ES-I3 (cell line): ENCODE measurements at regions not wholly inside any gene's neighbourhood (a gene's known extent, or its start where the extent isn't known, plus 50 kb on each side); places are given as distances from the start of the nearest gene placed in this dataset.

ENCODE experiments used
- H3K36me3 ChIP-seq: 2 replicates; pipeline ENCODE4 v1.6.1; 2013; ENCODE audit warnings: mild to moderate bottlenecking, low read length, control low read depth, moderate library complexity; ENCODE audit not compliant: insufficient read depth
- H3K4me1 ChIP-seq: 2 replicates; pipeline ENCODE4 v1.6.1; 2013; ENCODE audit warnings: mild to moderate bottlenecking, control low read depth, low read length; ENCODE audit not compliant: insufficient read depth
- H3K9ac ChIP-seq: 2 replicates; pipeline ENCODE4 v1.6.1; 2013; ENCODE audit warnings: low read depth, mild to moderate bottlenecking, low read length, moderate library complexity
- H3K9me3 ChIP-seq: 2 replicates; pipeline ENCODE4 v1.6.1; 2013; ENCODE audit warnings: mild to moderate bottlenecking, low read length, moderate library complexity; ENCODE audit not compliant: control insufficient read depth, insufficient read depth

GRCh38 chr5:3542769-3543168, 52.9 kb upstream of the IRX1 start:
- H3K9me3 ChIP-seq, result no peaks in the 10 kb centered on the region
- no peaks in the 10 kb centered on the region for H3K36me3 ChIP-seq
- no peak overlapping the region for H3K9ac ChIP-seq
- H3K4me1 ChIP-seq, result no peaks in the 10 kb centered on the region

DNA sequence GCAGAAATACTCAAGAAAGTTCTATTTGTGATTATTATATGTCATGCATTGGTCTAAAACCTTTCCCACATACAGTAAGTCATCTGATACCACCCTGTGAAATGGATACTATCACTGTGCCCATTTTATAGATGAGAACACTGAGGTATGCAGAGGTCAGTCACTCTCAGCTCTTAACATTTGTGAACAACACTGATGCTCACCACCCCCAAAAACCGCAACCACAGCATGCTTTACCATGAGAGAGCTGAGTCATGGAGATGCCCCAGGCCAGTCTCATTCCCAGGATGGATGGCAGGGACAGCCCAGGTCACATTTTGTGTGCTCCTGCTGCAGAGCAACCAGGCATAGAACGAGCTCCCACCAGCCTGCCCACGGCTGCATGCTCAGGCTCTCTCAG, 53.5 kb upstream of the IRX1 start:
- no peaks in the 10 kb centered on the region for H3K4me1 ChIP-seq
- no peak overlapping the region for H3K9ac ChIP-seq
- H3K9me3 ChIP-seq, result no peaks in the 10 kb centered on the region
- no peaks in the 10 kb centered on the region for H3K36me3 ChIP-seq

- Histone ChIP-seq H3K9me3 (no peaks in the 10 kb centered on the region), H3K36me3 (no peaks in the 10 kb centered on the region), H3K9ac (no peak overlapping the region), H3K4me1 (no peaks in the 10 kb centered on the region)
Measured at GRCh38 chr5:3538886-3539285, 56.7 kb upstream of the IRX1 start.

GRCh38 chr5:3537942-3538341, 57.7 kb upstream of the IRX1 start:
- no peaks in the 10 kb centered on the region for H3K4me1 ChIP-seq
- H3K9ac ChIP-seq, result no peak overlapping the region
- H3K9me3 ChIP-seq, result no peaks in the 10 kb centered on the region
- no peaks in the 10 kb centered on the region for H3K36me3 ChIP-seq

GRCh38 chr5:3535414-3536211, 60.0 kb upstream of the IRX1 start:
- peaks cover 8% of the 10 kb centered on the region; the same call in 1 of the 2 replicates for H3K4me1 ChIP-seq
- no peaks in the 10 kb centered on the region for H3K36me3 ChIP-seq
- H3K9me3 ChIP-seq, result no peaks in the 10 kb centered on the region
- H3K9ac ChIP-seq, result no peak overlapping the region

DNA sequence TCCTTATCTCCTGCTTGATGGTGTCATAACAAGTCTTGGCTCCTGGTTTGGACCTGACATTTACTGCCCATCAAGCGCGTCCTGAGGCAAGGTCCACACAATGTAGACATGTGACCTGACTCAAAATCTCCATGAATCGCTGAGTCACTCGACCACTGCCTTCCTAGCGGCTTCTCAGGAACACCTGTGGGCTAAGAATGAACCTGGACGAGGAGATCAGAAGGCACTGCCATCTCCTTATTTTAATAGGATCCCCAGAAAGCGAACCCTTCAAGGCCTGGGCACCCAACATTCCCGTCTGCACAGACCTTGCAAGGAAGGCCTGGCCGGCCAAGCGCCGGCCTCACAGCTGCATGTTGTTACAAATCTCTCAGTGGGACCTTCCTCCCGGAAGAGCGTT, 60.6 kb upstream of the IRX1 start:
- Histone ChIP-seq H3K9me3 (no peaks in the 10 kb centered on the region), H3K4me1 (peaks cover 14% of the 10 kb centered on the region), H3K36me3 (no peaks in the 10 kb centered on the region), H3K9ac (no peak overlapping the region)

- no peak overlapping the region for H3K9ac ChIP-seq
- H3K36me3 ChIP-seq, result no peaks in the 10 kb centered on the region
- H3K9me3 ChIP-seq, result no peaks in the 10 kb centered on the region
- H3K4me1 ChIP-seq, result peaks cover 14% of the 10 kb centered on the region
Measured at GRCh38 chr5:3531320-3531986, 64.2 kb upstream of the IRX1 start.

- H3K36me3 ChIP-seq, result no peaks in the 10 kb centered on the region
- H3K9ac ChIP-seq, result no peak overlapping the region
- H3K9me3 ChIP-seq, result no peaks in the 10 kb centered on the region
Measured at GRCh38 chr5:3530251-3530650, 65.4 kb upstream of the IRX1 start.

DNA sequence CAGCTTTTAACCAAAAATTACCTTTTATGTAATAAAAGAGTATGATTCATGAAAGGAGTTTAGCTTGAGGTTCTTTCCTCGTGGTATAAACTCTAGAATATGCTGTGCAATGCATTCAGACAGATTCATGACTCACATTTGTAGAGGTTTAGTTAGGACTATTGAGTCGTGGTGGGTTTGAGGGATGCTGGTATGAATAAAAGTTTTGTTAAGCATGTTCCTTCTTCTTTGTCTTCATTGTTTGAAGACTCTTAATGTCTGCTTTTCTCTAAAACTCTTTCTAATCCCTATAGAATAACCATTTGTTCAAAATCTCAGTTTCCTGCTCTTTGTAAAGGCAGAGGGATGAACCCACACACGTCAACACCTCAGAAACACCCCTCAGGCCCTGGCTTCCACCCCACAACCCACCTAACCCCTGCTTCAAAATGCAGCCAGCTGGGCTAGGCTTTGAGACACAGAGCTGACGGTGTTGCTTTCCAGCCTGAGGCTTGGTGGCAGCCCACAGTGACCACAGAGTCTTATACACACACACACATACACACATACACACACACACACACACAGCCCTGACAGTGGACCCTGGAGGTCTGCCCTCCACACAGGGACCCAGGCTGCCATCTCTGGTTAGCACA, 69.0 kb upstream of the IRX1 start:
- Histone ChIP-seq H3K9me3 (no peaks in the 10 kb centered on the region), H3K36me3 (no peaks in the 10 kb centered on the region), H3K9ac (no peak overlapping the region), H3K4me1 (peaks cover 8% of the 10 kb centered on the region)

More at GRCh38 chr5:3530251-3530650, 65.4 kb upstream of the IRX1 start:
- peaks cover 14% of the 10 kb centered on the region for H3K4me1 ChIP-seq

DNA sequence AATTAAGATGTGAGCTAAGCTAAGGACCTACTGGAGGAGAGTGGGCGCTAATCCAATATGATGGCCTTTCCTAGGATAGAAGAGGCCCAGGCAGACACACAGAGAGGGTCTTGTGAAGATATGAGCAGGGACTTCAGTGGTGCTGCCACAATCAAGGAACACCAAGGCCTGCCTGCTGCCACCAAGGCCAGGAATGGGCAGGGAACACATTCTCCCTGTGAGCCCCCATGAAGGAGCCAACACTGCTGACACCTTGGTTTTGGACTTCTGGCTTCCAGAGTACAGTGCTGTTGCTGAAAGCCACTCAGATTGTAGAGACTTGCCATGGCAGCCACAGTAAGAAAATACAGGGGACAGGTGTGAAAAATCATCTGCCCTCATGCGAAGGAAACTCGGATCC, 73.1 kb upstream of the IRX1 start:
- Histone ChIP-seq H3K9ac (no peak overlapping the region), H3K9me3 (no peaks in the 10 kb centered on the region), H3K36me3 (no peaks in the 10 kb centered on the region), H3K4me1 (no peaks in the 10 kb centered on the region)

GRCh38 chr5:3518576-3518975, 77.1 kb upstream of the IRX1 start:
- H3K4me1 ChIP-seq, result 0 out of 2 replicates have a peak, but pooled peaks cover 3% of the 10 kb centered on the region
- no peak overlapping the region for H3K9ac ChIP-seq
- H3K36me3 ChIP-seq, result no peaks in the 10 kb centered on the region
- no peaks in the 10 kb centered on the region for H3K9me3 ChIP-seq

DNA sequence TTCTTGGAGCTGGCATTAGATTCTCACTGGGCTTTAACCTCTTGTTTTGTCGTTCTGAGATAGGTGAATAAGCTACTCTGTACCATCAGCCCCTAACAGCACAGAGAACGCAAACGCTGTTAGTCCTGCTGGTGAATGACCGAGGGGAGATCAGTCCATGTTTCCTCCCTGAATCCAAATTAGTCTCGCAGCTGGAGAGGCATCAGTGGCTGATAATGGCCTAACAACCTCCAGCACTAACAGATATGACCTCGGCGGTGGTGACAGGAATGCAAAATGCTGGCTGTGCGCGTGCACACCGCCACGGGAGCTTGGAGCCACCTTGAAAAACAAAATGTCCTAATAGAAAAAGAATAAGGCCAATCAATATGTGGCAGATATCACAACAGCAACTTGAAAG, 77.6 kb upstream of the IRX1 start:
- Histone ChIP-seq H3K9me3 (no peaks in the 10 kb centered on the region), H3K9ac (no peak overlapping the region), H3K4me1 (peaks cover 3% of the 10 kb centered on the region; the same call in 1 of the 2 replicates), H3K36me3 (no peaks in the 10 kb centered on the region)

- Histone ChIP-seq H3K9me3 (no peaks in the 10 kb centered on the region), H3K36me3 (no peaks in the 10 kb centered on the region), H3K4me1 (peaks cover 5% of the 10 kb centered on the region; the same call in 1 of the 2 replicates), H3K9ac (no peak overlapping the region)
Measured at GRCh38 chr5:3517348-3517747, 78.3 kb upstream of the IRX1 start.

GRCh38 chr5:3512361-3513095, 83.1 kb upstream of the IRX1 start:
- peaks cover 16% of the 10 kb centered on the region for H3K4me1 ChIP-seq
- no peaks in the 10 kb centered on the region for H3K36me3 ChIP-seq
- H3K9me3 ChIP-seq, result peaks cover 5% of the 10 kb centered on the region; the same call in 1 of the 2 replicates
- no peak overlapping the region for H3K9ac ChIP-seq
